ENCODE measurements at regions not wholly inside any gene's neighbourhood (a gene's known extent, or its start where the extent isn't known, plus 50 kb on each side); places are given as distances from the start of the nearest gene placed in this dataset.

- Histone ChIP-seq H3K36me3 (ENCODE audit: low read depth) (no peaks in the 10 kb centered on the region), H3K9me3 (no peaks in the 10 kb centered on the region), H3K4me3 (no peak overlapping the region), H3K4me1 (ENCODE audit: low read depth) (no peaks in the 10 kb centered on the region)
- ATAC-seq = no peak
- DNase-seq = no peak
- TF ChIP-seq CTCF (IDR thresholded peaks at IDR 0.05) = no peak
- intact Hi-C loops (cut with DNase I, micrococcal nuclease) = no loop called here
Measured at GRCh38 chr14:58823312-58823711, 185.6 kb downstream of the DACT1 start.

DNA sequence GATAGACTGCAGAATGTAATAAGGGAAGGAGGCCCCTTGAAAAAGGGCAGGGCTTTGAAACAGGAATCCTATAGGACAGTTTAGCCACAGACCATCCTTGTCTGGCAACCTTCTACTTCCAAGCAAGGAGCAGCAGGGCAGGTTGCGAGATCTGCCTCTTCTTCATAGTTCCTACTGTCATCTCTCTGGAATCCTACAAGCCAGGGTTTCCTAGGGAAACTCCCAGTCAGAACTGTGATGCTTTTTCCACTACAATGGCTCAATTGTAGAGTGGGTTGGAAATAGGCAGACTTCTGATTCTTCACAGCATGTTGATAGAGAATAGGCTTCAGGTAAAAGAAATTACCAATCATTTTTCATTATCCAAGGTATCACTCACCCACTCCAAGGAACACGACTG lies 186.3 kb downstream of the DACT1 start:
- no peak for TF ChIP-seq CTCF (IDR thresholded peaks at IDR 0.05)
- DNase-seq (no peak), ATAC-seq (no peak)
- Histone ChIP-seq H3K9me3 (no peaks in the 10 kb centered on the region), H3K4me3 (no peak overlapping the region), H3K36me3 (ENCODE audit: low read depth) (no peaks in the 10 kb centered on the region), H3K4me1 (ENCODE audit: low read depth) (no peaks in the 10 kb centered on the region)
- intact Hi-C loops (cut with DNase I, micrococcal nuclease) = no loop called here

- DNase-seq = no peak
- peaks cover under 1% of the 10 kb centered on the region for H3K4me1 ChIP-seq (ENCODE audit: low read depth)
- H3K9me3 ChIP-seq = no peaks in the 10 kb centered on the region
- H3K36me3 ChIP-seq (ENCODE audit: low read depth) = no peaks in the 10 kb centered on the region
- intact Hi-C loops (cut with DNase I, micrococcal nuclease) = loop anchor here in 1 of 2 donors (5.0 kb wide), 1 partner anchor 187 kb away; the partner anchor contains the start of gene DACT1
- TF ChIP-seq CTCF (IDR thresholded peaks at IDR 0.05) = no peak
- no peak for ATAC-seq
- H3K4me3 ChIP-seq = no peak overlapping the region
Measured at GRCh38 chr14:58824796-58825195, 187.0 kb downstream of the DACT1 start.

DNA sequence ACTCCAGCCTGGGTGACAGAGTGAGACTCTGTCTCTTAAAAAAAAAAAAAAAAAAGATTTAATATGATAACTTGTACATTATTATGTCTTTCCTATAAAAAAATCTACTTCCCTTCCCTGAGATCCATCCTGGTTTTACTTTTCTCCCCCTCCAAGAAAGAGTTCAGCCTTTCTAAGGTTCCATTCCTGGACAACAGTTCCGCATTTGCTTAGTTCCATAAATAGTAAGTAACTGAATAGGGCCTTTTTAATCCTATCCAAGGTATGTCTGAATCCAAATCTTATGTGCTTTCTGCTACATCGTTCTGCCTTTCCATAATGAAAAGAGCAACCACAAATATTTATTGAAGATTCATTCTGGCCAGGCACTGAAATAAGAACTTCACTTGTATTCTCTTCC lies 187.8 kb downstream of the DACT1 start:
- TF ChIP-seq CTCF (IDR thresholded peaks at IDR 0.05) = no peak
- H3K36me3 ChIP-seq (ENCODE audit: low read depth) = no peaks in the 10 kb centered on the region
- no peak for ATAC-seq
- intact Hi-C loops (cut with DNase I, micrococcal nuclease) = loop anchor here in 1 of 2 donors (5.0 kb wide), 1 partner anchor 188 kb away; the partner anchor contains the start of gene DACT1
- no peaks in the 10 kb centered on the region for H3K9me3 ChIP-seq
- peaks cover 6% of the 10 kb centered on the region for H3K4me1 ChIP-seq (ENCODE audit: low read depth)
- H3K4me3 ChIP-seq = no peak overlapping the region
- no peak for DNase-seq

DNA sequence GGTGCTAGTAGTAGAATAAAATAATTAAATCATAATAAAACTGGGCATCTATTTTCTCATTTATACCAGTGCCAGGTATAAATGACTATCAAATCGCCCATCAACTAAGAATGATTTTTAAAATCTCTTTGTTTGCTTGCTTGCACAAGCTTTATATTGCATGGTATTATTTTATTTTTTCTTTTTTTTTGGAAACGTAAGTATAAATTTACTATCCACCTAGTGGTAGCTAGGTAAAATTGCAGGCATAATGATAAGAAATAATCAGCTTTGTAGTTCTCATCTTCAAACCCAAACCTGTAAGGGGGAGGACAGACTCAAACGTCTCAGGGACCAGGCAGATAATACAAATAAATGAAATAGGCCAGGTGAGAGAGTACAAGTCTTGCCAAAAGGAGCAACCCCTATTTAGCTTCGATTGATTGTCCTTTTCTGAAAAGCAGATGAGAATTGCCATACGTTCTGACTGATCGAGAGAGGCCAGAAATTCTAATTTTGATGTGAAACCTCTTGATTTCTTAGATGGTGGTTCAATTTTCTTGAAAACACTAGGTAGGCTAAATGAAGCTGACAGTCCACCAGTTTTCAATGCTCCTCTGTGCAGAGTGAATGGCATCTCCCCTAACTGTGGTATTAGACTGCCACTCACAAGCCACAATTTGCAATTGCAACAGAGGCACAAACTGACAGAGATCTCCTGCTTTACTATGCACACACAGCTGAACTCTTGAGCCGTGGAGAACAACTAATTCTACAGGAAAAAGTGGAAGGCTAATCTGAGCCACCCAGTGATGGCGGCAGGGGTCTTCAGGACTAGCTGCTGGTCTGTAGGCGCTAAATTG lies 189.3 kb downstream of the DACT1 start:
- Histone ChIP-seq H3K4me3 (no peak overlapping the region), H3K36me3 (ENCODE audit: low read depth) (no peaks in the 10 kb centered on the region), H3K4me1 (ENCODE audit: low read depth) (peaks cover 6% of the 10 kb centered on the region), H3K9me3 (no peaks in the 10 kb centered on the region)
- no peak for DNase-seq
- no peak for TF ChIP-seq CTCF (IDR thresholded peaks at IDR 0.05)
- intact Hi-C loops (cut with DNase I, micrococcal nuclease) = loop anchor here in 1 of 2 donors (5.0 kb wide), 1 partner anchor 190 kb away; the partner anchor contains the start of gene DACT1
- peak; percentile 59 for ATAC-seq

All from mucosa of descending colon (tissue), 3 donors.